ENCODE measurements at regions not wholly inside any gene's neighbourhood (a gene's known extent, or its start where the extent isn't known, plus 50 kb on each side); places are given as distances from the start of the nearest gene placed in this dataset.
"Not testable (repeated sequence)": the region's sequence is repeated elsewhere in the genome, so short reads cannot be mapped to it uniquely, and the experiment has no call there.

- Histone ChIP-seq H3K36me3 (ENCODE audit: control insufficient read depth in 2 of 2, extremely low read depth in 1 of 2, insufficient read depth in 2 of 2, low read length in 2 of 2) (no peaks in the 10 kb centered on the region), H3K4me3 (replicated peaks in 1 of 3; ENCODE audit: insufficient read depth in 1 of 3, low read depth in 1 of 3, low read length in 3 of 3) (no peak overlapping the region), H3K9me1 (replicated peaks; ENCODE audit: control insufficient read depth, extremely low read depth, insufficient read depth, low read length) (no peaks in the 10 kb centered on the region), H3K27me3 (ENCODE audit: control insufficient read depth in 2 of 2, insufficient read depth in 2 of 2, low read length in 2 of 2) (no peaks in the 10 kb centered on the region), H3K4me1 (ENCODE audit: control insufficient read depth, extremely low read depth, insufficient read depth, low read length) (no peaks in the 10 kb centered on the region), H4K20me1 (replicated peaks; ENCODE audit: control insufficient read depth, extremely low read depth, insufficient read depth, low read length) (no peaks in the 10 kb centered on the region), H3K27ac (ENCODE audit: insufficient read depth, low read depth, low read length) (no peak overlapping the region), H2AFZ (ENCODE audit: low read depth, low read length) (no peak overlapping the region), H3K79me2 (ENCODE audit: control insufficient read depth, insufficient read depth, low read length) (no peaks in the 10 kb centered on the region), H3K9ac (replicated peaks; ENCODE audit: extremely low read depth, insufficient read depth, low read length) (no peak overlapping the region), H3K4me2 (ENCODE audit: insufficient read depth, low read length) (no peak overlapping the region), H3K9me3 (replicated peaks; ENCODE audit: control insufficient read depth, insufficient read depth, low read length) (no peaks in the 10 kb centered on the region)
- intact Hi-C loops (cut with micrococcal nuclease), result no loop called here
- ChIA-PET POLR2A (no interaction called here), CTCF (no interaction called here)
- FAIRE-seq, result no peak
- DNase-seq (ENCODE audit: low read depth, low spot score), result no peak
- dilution Hi-C loops (cut with MboI; ENCODE audit: extremely low pct_ligation_motif_present, low sequenced_read_pairs), result no loop called here
- TF ChIP-seq CTCF (IDR thresholded peaks at IDR 0.05; ENCODE audit: extremely low read depth in 1 of 2, insufficient read depth in 1 of 2, low read depth in 1 of 2, low read length in 2 of 2), result no peak
- BruUV-seq (replicated peaks), result no TSS peak
Observed at GRCh38 chr5:67984546-67984945, 231.0 kb upstream of the PIK3R1 start.

- TF ChIP-seq JUN (IDR thresholded peaks at IDR 0.05; ENCODE audit: borderline replicate concordance, insufficient read depth, insufficient read length, low read depth), result peak; percentile 45
- TF ChIP-seq CTCF (IDR thresholded peaks at IDR 0.05; ENCODE audit: extremely low read depth in 1 of 2, insufficient read depth in 1 of 2, low read depth in 1 of 2, low read length in 2 of 2), result no peak
- TF ChIP-seq FOS (IDR thresholded peaks at IDR 0.05; ENCODE audit: borderline replicate concordance, insufficient read depth, low read length), result peak; percentile 66
- no peak overlapping the region for H3K4me2 ChIP-seq (ENCODE audit: insufficient read depth, low read length)
- FAIRE-seq (no peak), DNase-seq (ENCODE audit: low read depth, low spot score) (peak; percentile 41)
- H3K9me1 ChIP-seq (replicated peaks; ENCODE audit: control insufficient read depth, extremely low read depth, insufficient read depth, low read length), result no peaks in the 10 kb centered on the region
- no peaks in the 10 kb centered on the region for H3K36me3 ChIP-seq (ENCODE audit: control insufficient read depth in 2 of 2, extremely low read depth in 1 of 2, insufficient read depth in 2 of 2, low read length in 2 of 2)
- no TSS peak for BruUV-seq (replicated peaks)
- ChIA-PET CTCF (no interaction called here), POLR2A (no interaction called here)
- no peaks in the 10 kb centered on the region for H4K20me1 ChIP-seq (replicated peaks; ENCODE audit: control insufficient read depth, extremely low read depth, insufficient read depth, low read length)
- H3K27ac ChIP-seq (ENCODE audit: insufficient read depth, low read depth, low read length), result no peak overlapping the region
- no peaks in the 10 kb centered on the region for H3K4me1 ChIP-seq (ENCODE audit: control insufficient read depth, extremely low read depth, insufficient read depth, low read length)
- no peak overlapping the region for H3K4me3 ChIP-seq (replicated peaks in 1 of 3; ENCODE audit: insufficient read depth in 1 of 3, low read depth in 1 of 3, low read length in 3 of 3)
- no peak overlapping the region for H3K9ac ChIP-seq (replicated peaks; ENCODE audit: extremely low read depth, insufficient read depth, low read length)
- intact Hi-C loops (cut with micrococcal nuclease) (no loop called here), dilution Hi-C loops (cut with MboI; ENCODE audit: extremely low pct_ligation_motif_present, low sequenced_read_pairs) (no loop called here)
- no peaks in the 10 kb centered on the region for H3K9me3 ChIP-seq (replicated peaks; ENCODE audit: control insufficient read depth, insufficient read depth, low read length)
- H3K27me3 ChIP-seq (ENCODE audit: control insufficient read depth in 2 of 2, insufficient read depth in 2 of 2, low read length in 2 of 2), result no peaks in the 10 kb centered on the region
- no peaks in the 10 kb centered on the region for H3K79me2 ChIP-seq (ENCODE audit: control insufficient read depth, insufficient read depth, low read length)
- H2AFZ ChIP-seq (ENCODE audit: low read depth, low read length), result no peak overlapping the region
Observed at GRCh38 chr5:67983251-67984110, 232.1 kb upstream of the PIK3R1 start.

- H3K36me3 ChIP-seq (ENCODE audit: control insufficient read depth in 2 of 2, extremely low read depth in 1 of 2, insufficient read depth in 2 of 2, low read length in 2 of 2); H3K4me2 ChIP-seq (ENCODE audit: insufficient read depth, low read length); H3K4me1 ChIP-seq (ENCODE audit: control insufficient read depth, extremely low read depth, insufficient read depth, low read length); dilution Hi-C loops (cut with MboI; ENCODE audit: extremely low pct_ligation_motif_present, low sequenced_read_pairs); H3K79me2 ChIP-seq (ENCODE audit: control insufficient read depth, insufficient read depth, low read length); H4K20me1 ChIP-seq (replicated peaks; ENCODE audit: control insufficient read depth, extremely low read depth, insufficient read depth, low read length); H3K9ac ChIP-seq (replicated peaks; ENCODE audit: extremely low read depth, insufficient read depth, low read length); H3K9me3 ChIP-seq (replicated peaks; ENCODE audit: control insufficient read depth, insufficient read depth, low read length); FAIRE-seq; H3K27ac ChIP-seq (ENCODE audit: insufficient read depth, low read depth, low read length); H2AFZ ChIP-seq (ENCODE audit: low read depth, low read length); H3K4me3 ChIP-seq (replicated peaks in 1 of 3; ENCODE audit: insufficient read depth in 1 of 3, low read depth in 1 of 3, low read length in 3 of 3); BruUV-seq (replicated peaks); CTCF ChIA-PET; H3K9me1 ChIP-seq (replicated peaks; ENCODE audit: control insufficient read depth, extremely low read depth, insufficient read depth, low read length); H3K27me3 ChIP-seq (ENCODE audit: control insufficient read depth in 2 of 2, insufficient read depth in 2 of 2, low read length in 2 of 2); DNase-seq (ENCODE audit: low read depth, low spot score); POLR2A ChIA-PET; intact Hi-C loops (cut with micrococcal nuclease): not testable (repeated sequence)
Observed at GRCh38 chr5:67982160-67982559, 233.4 kb upstream of the PIK3R1 start.

All from endothelial cell of umbilical vein (primary cell).